ENCODE measurements at regions not wholly inside any gene's neighbourhood (a gene's known extent, or its start where the extent isn't known, plus 50 kb on each side); places are given as distances from the start of the nearest gene placed in this dataset.

GRCh38 chr6:170017603-170018320 is 266.3 kb downstream of the ERMARD start:
- Histone ChIP-seq H3K27ac (ENCODE audit: low read depth, low read length) (no peak overlapping the region), H3K9me3 (ENCODE audit: control insufficient read depth, insufficient read depth, low read length) (peaks cover 40% of the 10 kb centered on the region), H3K27me3 (ENCODE audit: control insufficient read depth, insufficient read depth, low read length) (no peaks in the 10 kb centered on the region), H3K4me3 (ENCODE audit: low read depth, low read length) (no peak overlapping the region)
- DNase-seq (ENCODE audit: low read depth, low spot score): no peak
- no peak for TF ChIP-seq CTCF (IDR thresholded peaks at IDR 0.05; ENCODE audit: low read depth, low read length)
- ChIA-PET POLR2A (no interaction called here), CTCF (no interaction called here)

- Histone ChIP-seq H3K4me3 (ENCODE audit: low read depth, low read length) (no peak overlapping the region), H3K27ac (ENCODE audit: low read depth, low read length) (no peak overlapping the region), H3K9me3 (ENCODE audit: control insufficient read depth, insufficient read depth, low read length) (peaks cover 19% of the 10 kb centered on the region), H3K27me3 (ENCODE audit: control insufficient read depth, insufficient read depth, low read length) (no peaks in the 10 kb centered on the region)
- CTCF ChIA-PET: no interaction called here
- POLR2A ChIA-PET: no interaction called here
- no peak for TF ChIP-seq CTCF (IDR thresholded peaks at IDR 0.05; ENCODE audit: low read depth, low read length)
- no peak for DNase-seq (ENCODE audit: low read depth, low spot score)
Measured at GRCh38 chr6:170013815-170014214, 262.4 kb downstream of the ERMARD start.

- CTCF ChIA-PET: no interaction called here
- H3K9me3 ChIP-seq (ENCODE audit: control insufficient read depth, insufficient read depth, low read length): peaks cover 28% of the 10 kb centered on the region
- no peak for TF ChIP-seq CTCF (IDR thresholded peaks at IDR 0.05; ENCODE audit: low read depth, low read length)
- POLR2A ChIA-PET: no interaction called here
- DNase-seq (ENCODE audit: low read depth, low spot score): no peak
- H3K4me3 ChIP-seq (ENCODE audit: low read depth, low read length): no peak overlapping the region
- H3K27me3 ChIP-seq (ENCODE audit: control insufficient read depth, insufficient read depth, low read length): no peaks in the 10 kb centered on the region
- no peak overlapping the region for H3K27ac ChIP-seq (ENCODE audit: low read depth, low read length)
Measured at GRCh38 chr6:170012037-170012330, 260.6 kb downstream of the ERMARD start.

- H3K27ac ChIP-seq (ENCODE audit: low read depth, low read length): no peak overlapping the region
- no peak for DNase-seq (ENCODE audit: low read depth, low spot score)
- TF ChIP-seq CTCF (IDR thresholded peaks at IDR 0.05; ENCODE audit: low read depth, low read length): no peak
- H3K27me3 ChIP-seq (ENCODE audit: control insufficient read depth, insufficient read depth, low read length): no peaks in the 10 kb centered on the region
- CTCF ChIA-PET: no interaction called here
- peaks cover 34% of the 10 kb centered on the region for H3K9me3 ChIP-seq (ENCODE audit: control insufficient read depth, insufficient read depth, low read length)
- POLR2A ChIA-PET: no interaction called here
- H3K4me3 ChIP-seq (ENCODE audit: low read depth, low read length): no peak overlapping the region
Measured at GRCh38 chr6:170011204-170012036, 260.0 kb downstream of the ERMARD start.

GRCh38 chr6:170010665-170011203 is 259.3 kb downstream of the ERMARD start:
- no peak for TF ChIP-seq CTCF (IDR thresholded peaks at IDR 0.05; ENCODE audit: low read depth, low read length)
- ChIA-PET CTCF (no interaction called here), POLR2A (no interaction called here)
- Histone ChIP-seq H3K27ac (ENCODE audit: low read depth, low read length) (no peak overlapping the region), H3K9me3 (ENCODE audit: control insufficient read depth, insufficient read depth, low read length) (peaks cover 41% of the 10 kb centered on the region), H3K27me3 (ENCODE audit: control insufficient read depth, insufficient read depth, low read length) (no peaks in the 10 kb centered on the region), H3K4me3 (ENCODE audit: low read depth, low read length) (no peak overlapping the region)
- no peak for DNase-seq (ENCODE audit: low read depth, low spot score)
